SKM-1 (cell line): ENCODE measurements at regions not wholly inside any gene's neighbourhood (a gene's known extent, or its start where the extent isn't known, plus 50 kb on each side); places are given as distances from the start of the nearest gene placed in this dataset.

Experiments used
- DNase-seq: peaks from one replicate; lab custom pipeline; 2025; ENCODE audit not compliant: unreplicated experiment; lab: John Stamatoyannopoulos, UW

- no peak for DNase-seq
Observed at GRCh38 chr18:64888956-64889355, 740.1 kb upstream of the LINC00305 start.

- no peak for DNase-seq
Observed at GRCh38 chr18:64886995-64887394, 738.1 kb upstream of the LINC00305 start.

GRCh38 chr18:64882896-64883295 is 734.0 kb upstream of the LINC00305 start:
- DNase-seq: no peak

- DNase-seq: no peak
Observed at GRCh38 chr18:64876833-64877232, 727.9 kb upstream of the LINC00305 start.

- no peak for DNase-seq
Observed at GRCh38 chr18:64872710-64873458, 724.0 kb upstream of the LINC00305 start.

- no peak for DNase-seq
Observed at GRCh38 chr18:64854112-64854511, 705.2 kb upstream of the LINC00305 start.

- DNase-seq: no peak
Observed at GRCh38 chr18:64852281-64852680, 703.4 kb upstream of the LINC00305 start.

- no peak for DNase-seq
Observed at GRCh38 chr18:64851726-64852125, 702.8 kb upstream of the LINC00305 start.

- DNase-seq: no peak
Observed at GRCh38 chr18:64850791-64851190, 701.9 kb upstream of the LINC00305 start.

GRCh38 chr18:64840911-64841701 is 692.2 kb upstream of the LINC00305 start:
- no peak for DNase-seq

- DNase-seq: no peak
Observed at GRCh38 chr18:64810354-64810753, 661.5 kb upstream of the LINC00305 start.

- DNase-seq: no peak
Observed at GRCh38 chr18:64809801-64810200, 660.9 kb upstream of the LINC00305 start.

GRCh38 chr18:64807560-64807959 is 658.7 kb upstream of the LINC00305 start:
- no peak for DNase-seq

- no peak for DNase-seq
Observed at GRCh38 chr18:64806691-64807090, 657.8 kb upstream of the LINC00305 start.

GRCh38 chr18:64806232-64806631 is 657.3 kb upstream of the LINC00305 start:
- DNase-seq: no peak

GRCh38 chr18:64803471-64803870 is 654.6 kb upstream of the LINC00305 start:
- no peak for DNase-seq

GRCh38 chr18:64800151-64800550 is 651.3 kb upstream of the LINC00305 start:
- no peak for DNase-seq

- no peak for DNase-seq
Observed at GRCh38 chr18:64799376-64799775, 650.5 kb upstream of the LINC00305 start.

GRCh38 chr18:64791236-64791635 is 642.3 kb upstream of the LINC00305 start:
- no peak for DNase-seq

- no peak for DNase-seq
Observed at GRCh38 chr18:64785686-64786085, 636.8 kb upstream of the LINC00305 start.

GRCh38 chr18:64777556-64777955 is 628.7 kb upstream of the LINC00305 start:
- no peak for DNase-seq

- no peak for DNase-seq
Observed at GRCh38 chr18:64765908-64766307, 617.0 kb upstream of the LINC00305 start.
